ENCODE measurements at regions not wholly inside any gene's neighbourhood (a gene's known extent, or its start where the extent isn't known, plus 50 kb on each side); places are given as distances from the start of the nearest gene placed in this dataset.

DNA sequence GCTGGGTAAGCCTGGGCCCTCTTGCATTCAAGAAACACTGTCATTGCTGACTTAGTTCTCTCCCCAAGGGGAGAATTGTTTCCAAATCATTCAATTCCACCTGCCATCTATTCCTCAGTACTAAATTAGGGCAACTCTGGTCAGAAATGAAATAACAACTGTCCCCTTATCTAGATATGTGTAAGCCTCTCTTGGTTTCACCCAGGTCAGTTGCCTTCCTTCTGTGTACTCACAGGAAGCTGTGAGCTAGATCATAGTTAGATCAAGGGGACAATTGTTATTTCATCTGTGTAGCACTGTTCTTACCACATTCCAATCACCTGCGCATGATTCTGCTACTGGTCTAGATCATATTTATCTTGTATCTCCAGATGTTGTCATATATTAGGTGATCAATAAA is 483.0 kb upstream of the SORCS1 start:
- TF ChIP-seq, protein P1, sequence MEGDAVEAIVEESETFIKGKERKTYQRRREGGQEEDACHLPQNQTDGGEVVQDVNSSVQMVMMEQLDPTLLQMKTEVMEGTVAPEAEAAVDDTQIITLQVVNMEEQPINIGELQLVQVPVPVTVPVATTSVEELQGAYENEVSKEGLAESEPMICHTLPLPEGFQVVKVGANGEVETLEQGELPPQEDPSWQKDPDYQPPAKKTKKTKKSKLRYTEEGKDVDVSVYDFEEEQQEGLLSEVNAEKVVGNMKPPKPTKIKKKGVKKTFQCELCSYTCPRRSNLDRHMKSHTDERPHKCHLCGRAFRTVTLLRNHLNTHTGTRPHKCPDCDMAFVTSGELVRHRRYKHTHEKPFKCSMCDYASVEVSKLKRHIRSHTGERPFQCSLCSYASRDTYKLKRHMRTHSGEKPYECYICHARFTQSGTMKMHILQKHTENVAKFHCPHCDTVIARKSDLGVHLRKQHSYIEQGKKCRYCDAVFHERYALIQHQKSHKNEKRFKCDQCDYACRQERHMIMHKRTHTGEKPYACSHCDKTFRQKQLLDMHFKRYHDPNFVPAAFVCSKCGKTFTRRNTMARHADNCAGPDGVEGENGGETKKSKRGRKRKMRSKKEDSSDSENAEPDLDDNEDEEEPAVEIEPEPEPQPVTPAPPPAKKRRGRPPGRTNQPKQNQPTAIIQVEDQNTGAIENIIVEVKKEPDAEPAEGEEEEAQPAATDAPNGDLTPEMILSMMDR (IDR thresholded peaks at IDR 0.05): no peak
- no peak for TF ChIP-seq EZH2 (IDR thresholded peaks at IDR 0.05; ENCODE audit: borderline replicate concordance, insufficient read depth, low read depth, low read length, poor library complexity, severe bottlenecking)

Data from B cell (primary cell).